ENCODE measurements at regions not wholly inside any gene's neighbourhood (a gene's known extent, or its start where the extent isn't known, plus 50 kb on each side); places are given as distances from the start of the nearest gene placed in this dataset.

GRCh38 chr3:174431717-174432116, 427.4 kb upstream of the NAALADL2 start:
- TF ChIP-seq, protein P1, sequence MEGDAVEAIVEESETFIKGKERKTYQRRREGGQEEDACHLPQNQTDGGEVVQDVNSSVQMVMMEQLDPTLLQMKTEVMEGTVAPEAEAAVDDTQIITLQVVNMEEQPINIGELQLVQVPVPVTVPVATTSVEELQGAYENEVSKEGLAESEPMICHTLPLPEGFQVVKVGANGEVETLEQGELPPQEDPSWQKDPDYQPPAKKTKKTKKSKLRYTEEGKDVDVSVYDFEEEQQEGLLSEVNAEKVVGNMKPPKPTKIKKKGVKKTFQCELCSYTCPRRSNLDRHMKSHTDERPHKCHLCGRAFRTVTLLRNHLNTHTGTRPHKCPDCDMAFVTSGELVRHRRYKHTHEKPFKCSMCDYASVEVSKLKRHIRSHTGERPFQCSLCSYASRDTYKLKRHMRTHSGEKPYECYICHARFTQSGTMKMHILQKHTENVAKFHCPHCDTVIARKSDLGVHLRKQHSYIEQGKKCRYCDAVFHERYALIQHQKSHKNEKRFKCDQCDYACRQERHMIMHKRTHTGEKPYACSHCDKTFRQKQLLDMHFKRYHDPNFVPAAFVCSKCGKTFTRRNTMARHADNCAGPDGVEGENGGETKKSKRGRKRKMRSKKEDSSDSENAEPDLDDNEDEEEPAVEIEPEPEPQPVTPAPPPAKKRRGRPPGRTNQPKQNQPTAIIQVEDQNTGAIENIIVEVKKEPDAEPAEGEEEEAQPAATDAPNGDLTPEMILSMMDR (IDR thresholded peaks at IDR 0.05; ENCODE audit: insufficient read depth, low read length, poor library complexity, severe bottlenecking) = no peak
- TF ChIP-seq EZH2phosphoT487 (conservative IDR thresholded peaks at IDR 0.05; ENCODE audit: low read length) = no peak
- Histone ChIP-seq H3K36me3 (ENCODE audit: low read length) (no peaks in the 10 kb centered on the region), H3K79me2 (ENCODE audit: insufficient read depth, low read length) (no peaks in the 10 kb centered on the region), H4K20me1 (ENCODE audit: low read depth, low read length) (no peaks in the 10 kb centered on the region), H3K27ac (ENCODE audit: low read depth, low read length) (no peak overlapping the region), H3K9ac (ENCODE audit: low read length) (no peak overlapping the region), H2AFZ (ENCODE audit: low read depth, low read length, severe bottlenecking) (no peak overlapping the region), H3K27me3 (ENCODE audit: low read length) (no peaks in the 10 kb centered on the region), H3K9me3 (ENCODE audit: insufficient read depth, low read length) (no peaks in the 10 kb centered on the region), H3F3A (ENCODE audit: insufficient read depth) (no peaks in the 10 kb centered on the region), H3K9me2 (replicated peaks; ENCODE audit: insufficient read depth, low read length) (no peaks in the 10 kb centered on the region), H3K4me3 (ENCODE audit: insufficient read depth, low read length, poor library complexity, severe bottlenecking) (no peak overlapping the region), H3K4me2 (ENCODE audit: low read depth, low read length, poor library complexity, severe bottlenecking) (no peak overlapping the region)

- no peaks in the 10 kb centered on the region for H3F3A ChIP-seq (ENCODE audit: insufficient read depth)
- H2AFZ ChIP-seq (ENCODE audit: low read depth, low read length, severe bottlenecking) = no peak overlapping the region
- TF ChIP-seq, protein P1 (IDR thresholded peaks at IDR 0.05; ENCODE audit: insufficient read depth, low read length, poor library complexity, severe bottlenecking) = no peak
- no peak overlapping the region for H3K4me2 ChIP-seq (ENCODE audit: low read depth, low read length, poor library complexity, severe bottlenecking)
- H3K9me3 ChIP-seq (ENCODE audit: insufficient read depth, low read length) = no peaks in the 10 kb centered on the region
- no peaks in the 10 kb centered on the region for H3K36me3 ChIP-seq (ENCODE audit: low read length)
- no peaks in the 10 kb centered on the region for H3K9me2 ChIP-seq (replicated peaks; ENCODE audit: insufficient read depth, low read length)
- H3K4me3 ChIP-seq (ENCODE audit: insufficient read depth, low read length, poor library complexity, severe bottlenecking) = no peak overlapping the region
- H3K27ac ChIP-seq (ENCODE audit: low read depth, low read length) = no peak overlapping the region
- no peak overlapping the region for H3K9ac ChIP-seq (ENCODE audit: low read length)
- H3K79me2 ChIP-seq (ENCODE audit: insufficient read depth, low read length) = no peaks in the 10 kb centered on the region
- no peaks in the 10 kb centered on the region for H3K27me3 ChIP-seq (ENCODE audit: low read length)
- H4K20me1 ChIP-seq (ENCODE audit: low read depth, low read length) = no peaks in the 10 kb centered on the region
These were observed 422.8 kb upstream of the NAALADL2 start for GRCh38 chr3:174436367-174436766.

- Histone ChIP-seq H3F3A (ENCODE audit: insufficient read depth) (no peaks in the 10 kb centered on the region), H3K9me3 (ENCODE audit: insufficient read depth, low read length) (no peaks in the 10 kb centered on the region), H3K27ac (ENCODE audit: low read depth, low read length) (no peak overlapping the region), H3K9me2 (replicated peaks; ENCODE audit: insufficient read depth, low read length) (no peaks in the 10 kb centered on the region), H2AFZ (ENCODE audit: low read depth, low read length, severe bottlenecking) (no peak overlapping the region), H3K4me2 (ENCODE audit: low read depth, low read length, poor library complexity, severe bottlenecking) (no peak overlapping the region), H3K9ac (ENCODE audit: low read length) (no peak overlapping the region), H3K4me3 (ENCODE audit: insufficient read depth, low read length, poor library complexity, severe bottlenecking) (no peak overlapping the region), H3K27me3 (ENCODE audit: low read length) (no peaks in the 10 kb centered on the region), H3K79me2 (ENCODE audit: insufficient read depth, low read length) (no peaks in the 10 kb centered on the region), H3K36me3 (ENCODE audit: low read length) (no peaks in the 10 kb centered on the region), H4K20me1 (ENCODE audit: low read depth, low read length) (no peaks in the 10 kb centered on the region)
- no peak for TF ChIP-seq EZH2phosphoT487 (conservative IDR thresholded peaks at IDR 0.05; ENCODE audit: low read length)
- TF ChIP-seq, protein P1 (IDR thresholded peaks at IDR 0.05; ENCODE audit: insufficient read depth, low read length, poor library complexity, severe bottlenecking) = no peak
These were observed 420.5 kb upstream of the NAALADL2 start for GRCh38 chr3:174438501-174439145.
